ENCODE measurements at regions not wholly inside any gene's neighbourhood (a gene's known extent, or its start where the extent isn't known, plus 50 kb on each side); places are given as distances from the start of the nearest gene placed in this dataset.

- no peak for TF ChIP-seq TARDBP (IDR thresholded peaks at IDR 0.05)
- no peak for TF ChIP-seq ARNT (IDR thresholded peaks at IDR 0.05)
- TF ChIP-seq FOXA1 (IDR thresholded peaks at IDR 0.05): no peak
- no peak for TF ChIP-seq FOXK2 (IDR thresholded peaks at IDR 0.05)
- TF ChIP-seq L3MBTL2 (conservative IDR thresholded peaks at IDR 0.05): no peak
- no peak for TF ChIP-seq SP1 (IDR thresholded peaks at IDR 0.05)
- no peak for TF ChIP-seq BHLHE40 (IDR thresholded peaks at IDR 0.05; ENCODE audit: borderline replicate concordance)
- TF ChIP-seq HDGF (IDR thresholded peaks at IDR 0.05; ENCODE audit: borderline replicate concordance): no peak
Measured at GRCh38 chr7:156100086-156100485, 287.8 kb upstream of the SHH start.
